K562 (cell line): ENCODE measurements at regions not wholly inside any gene's neighbourhood (a gene's known extent, or its start where the extent isn't known, plus 50 kb on each side); places are given as distances from the start of the nearest gene placed in this dataset.

Source experiments
- ATAC-seq: fragments of 200-7000 bp; cut with Tn5 transposase; 3 replicates; pipeline ENCODE4 v1.9.1; 2020; ENCODE audit warnings: moderate library complexity
- BruUV-seq: library from RNA; stranded (reverse); fragments of 400-500 nt; replicated peaks from 2 replicates; lab custom pipeline; 2021; lab: Mats Ljungman, UMichigan
- CTCF ChIA-PET: fragments of 300-600 bp; formaldehyde crosslinking; extraction: SDS; loops from one replicate; lab custom pipeline; 2021; ENCODE audit warnings: low intra/inter-chr PET ratio; lab: Yijun Ruan, JAX
- POLR2A ChIA-PET: fragments of 300-600, 350-650 bp; sonication (Branson Sonifier 250); formaldehyde crosslinking; extraction: SDS; loops from one replicate; lab custom pipeline; 2021; ENCODE audit warnings: antibody characterized with exemption, inconsistent platforms; lab: Yijun Ruan, JAX
- DNase-seq, 4 experiments: peaks; one replicate each; pipeline versions ENCODE4 v3.0.0 to v3.0.0-alpha.2; 2011 to 2018; ENCODE audit warnings: low spot score in 3 of 4, mixed read lengths in 3 of 4; ENCODE audit errors: extremely low read depth in 1 of 4
- FAIRE-seq: peaks from 2 replicates; lab custom pipeline; 2011; peaks lifted over from hg19 to GRCh38; lab: Jason Lieb, UNC
- H2AFZ ChIP-seq: 2 replicates; pipeline ENCODE4 v1.6.0; 2011; ENCODE audit warnings: low read depth, low read length, control low read depth, inconsistent platforms
- H3K27ac ChIP-seq: fragments of 200-600 bp; 3 replicates; pipeline ENCODE4 v1.8.0; 2011; ENCODE audit warnings: low read depth, mild to moderate bottlenecking, control low read depth, inconsistent platforms, low read length, moderate library complexity, mixed read lengths; ENCODE audit errors: extremely low read depth
- H3K27me3 ChIP-seq, 2 experiments: fragments of 300-600 bp in 1 of 2; 2 replicates in 1 of 2; 3 replicates in 1 of 2; pipeline versions ENCODE4 v1.6.0 to v1.8.0; 2011; ENCODE audit warnings: inconsistent platforms in 2 of 2, low read length in 2 of 2, mild to moderate bottlenecking in 1 of 2, mixed read lengths in 1 of 2, moderate library complexity in 1 of 2; ENCODE audit not compliant: control insufficient read depth in 2 of 2, insufficient read depth in 2 of 2
- H3K36me3 ChIP-seq: fragments of 300-600 bp; 3 replicates; pipeline ENCODE4 v1.8.0; 2011; ENCODE audit warnings: mild to moderate bottlenecking, low read length, inconsistent platforms; ENCODE audit not compliant: control insufficient read depth, insufficient read depth
- H3K4me1 ChIP-seq, 2 experiments: fragments of 200-600 bp in 1 of 2; replicated peaks in 1 of 2; 2 replicates in 1 of 2; 3 replicates in 1 of 2; pipeline versions ENCODE4 v1.5.1 to v1.8.0; 2011; ENCODE audit warnings: inconsistent platforms in 2 of 2, low read length in 2 of 2, mild to moderate bottlenecking in 1 of 2, mixed read lengths in 1 of 2, moderate library complexity in 1 of 2; ENCODE audit not compliant: control insufficient read depth in 2 of 2, insufficient read depth in 2 of 2
- H3K4me2 ChIP-seq: 2 replicates; pipeline ENCODE4 v1.6.1; 2011; ENCODE audit warnings: low read length, control low read depth, inconsistent platforms, mixed read lengths; ENCODE audit not compliant: insufficient read depth
- H3K4me3 ChIP-seq: fragments of 200-600 bp; sonication (generic), shearing (Covaris generic); 2 replicates; pipeline ENCODE4 v1.5.1; 2016; ENCODE audit warnings: control low read depth, inconsistent platforms
- H3K79me2 ChIP-seq: fragments of 200-600 bp; 3 replicates; pipeline ENCODE4 v1.8.0; 2011; ENCODE audit warnings: low read length, inconsistent platforms; ENCODE audit not compliant: control insufficient read depth, insufficient read depth
- H3K9ac ChIP-seq, 2 experiments: 2 replicates each; pipeline versions ENCODE4 v1.6.0 to v1.6.1; 2011; ENCODE audit warnings: low read depth in 2 of 2, low read length in 2 of 2, control low read depth in 1 of 2, inconsistent platforms in 1 of 2, mild to moderate bottlenecking in 1 of 2, mixed read lengths in 1 of 2; ENCODE audit not compliant: insufficient read depth in 1 of 2
- H3K9me1 ChIP-seq: one replicate; pipeline ENCODE4 v1.6.0; 2011; ENCODE audit warnings: inconsistent platforms, mild to moderate bottlenecking, low read length, moderate library complexity; ENCODE audit not compliant: control insufficient read depth, insufficient read depth
- H3K9me3 ChIP-seq: replicated peaks from 2 replicates; pipeline ENCODE4 v1.5.1; 2011; ENCODE audit warnings: low read depth, low read length, inconsistent platforms; ENCODE audit not compliant: control insufficient read depth, insufficient read depth
- H4K20me1 ChIP-seq: replicated peaks from 2 replicates; pipeline ENCODE4 v1.6.1; 2011; ENCODE audit warnings: low read length, inconsistent platforms, mixed read lengths; ENCODE audit not compliant: control insufficient read depth, insufficient read depth
- BRF2 ChIP-seq: IDR thresholded peaks from 3 replicates; pipeline ENCODE4 v1.6.1; 2011; ENCODE audit warnings: borderline replicate concordance, mild to moderate bottlenecking; ENCODE audit not compliant: insufficient read length, insufficient read depth
- C11orf30 ChIP-seq: fragments of 450-650 bp; IDR thresholded peaks from 2 replicates; pipeline ENCODE4 v1.6.1; 2016; ENCODE audit warnings: low read depth, mild to moderate bottlenecking
- CLOCK ChIP-seq: fragments of 250-450 bp; sonication (Bioruptor Pico); IDR thresholded peaks from 2 replicates; pipeline ENCODE4 v1.4.0; 2020; ENCODE audit warnings: mild to moderate bottlenecking, moderate library complexity, borderline replicate concordance
- KDM4B ChIP-seq, 2 experiments: fragments of 450-650 bp in 1 of 2; sonication (generic) in 1 of 2; IDR thresholded peaks; 2 replicates each; pipeline ENCODE4 v1.6.1; 2016 to 2017; ENCODE audit warnings: borderline replicate concordance in 2 of 2, antibody characterized with exemption in 1 of 2, low read depth in 1 of 2, mild to moderate bottlenecking in 1 of 2
- NRF1 ChIP-seq, 2 experiments: fragments of 450-650 bp; IDR thresholded peaks in 1 of 2; conservative IDR thresholded peaks in 1 of 2; 2 replicates each; pipeline ENCODE4 v1.6.1; 2014; ENCODE audit warnings: mild to moderate bottlenecking in 2 of 2
- ZBTB43 ChIP-seq: sonication (generic); formaldehyde crosslinking; IDR thresholded peaks from 2 replicates; pipeline ENCODE4 v1.8.0; 2023; ENCODE audit warnings: mild to moderate bottlenecking, missing genetic modification reagents
- ZNF778 ChIP-seq: fragments of 450-650 bp; formaldehyde crosslinking; IDR thresholded peaks from 2 replicates; pipeline ENCODE4 v1.4.0; 2020; ENCODE audit warnings: mild to moderate bottlenecking, moderate library complexity
- WGBS: fragments of 100-300 bp; shearing (Covaris generic); methylation state at CpG from one replicate; pipeline ENCODE4 v1.1.6; 2016; ENCODE audit warnings: low coverage, mixed read lengths; ENCODE audit not compliant: insufficient coverage; ENCODE audit errors: missing lambda C conversion rate; 5-methylcytosine and 5-hydroxymethylcytosine counted together
- in situ Hi-C: fragments of 300-500 bp; cut with MboI; formaldehyde crosslinking; loops from 4 replicates; pipeline ENCODE4 v1.15.0; 2018; ENCODE audit warnings: inconsistent platforms, mixed read lengths
- intact Hi-C: fragments of 100-400 bp; cut with micrococcal nuclease; formaldehyde crosslinking; loops from 2 replicates; pipeline ENCODE4 v1.14.2; 2022

DNA sequence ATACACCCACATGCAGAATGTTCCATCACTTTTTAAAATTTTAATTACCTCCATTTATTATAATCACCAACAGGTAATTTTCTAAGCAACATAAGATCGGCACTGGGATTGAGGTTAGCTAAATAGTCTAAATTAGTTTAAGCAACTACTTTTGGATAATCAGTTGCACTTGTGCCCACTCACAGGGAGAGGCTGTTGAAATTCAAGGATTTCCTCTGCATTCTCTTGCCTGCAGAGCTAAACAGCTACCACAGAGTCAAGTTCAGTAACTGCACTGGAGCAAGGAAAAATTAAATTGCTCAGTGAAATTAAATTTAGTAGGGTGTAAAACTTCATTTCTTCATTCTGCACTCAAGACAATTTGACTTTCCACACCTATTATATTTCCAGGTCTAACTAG lies 120.7 kb upstream of the CCDC28A start (continued):
- TF ChIP-seq CLOCK (no peak), KDM4B (IDR thresholded peaks at IDR 0.05; ENCODE audit: borderline replicate concordance in 2 of 2, low read depth in 1 of 2) (no peak)

GRCh38 chr6:138653435-138653834 lies 120.1 kb upstream of the CCDC28A start:
- Histone ChIP-seq H3K4me2 (no peak overlapping the region), H2AFZ (no peak overlapping the region), H4K20me1 (no peaks in the 10 kb centered on the region), H3K27ac (no peak overlapping the region), H3K9ac (no peak overlapping the region), H3K36me3 (no peaks in the 10 kb centered on the region), H3K9me1 (no peaks in the 10 kb centered on the region), H3K9me3 (no peaks in the 10 kb centered on the region), H3K4me1 (no peaks in the 10 kb centered on the region), H3K4me3 (no peak overlapping the region), H3K79me2 (no peaks in the 10 kb centered on the region), H3K27me3 (peaks cover 10 to 23% of the 10 kb centered on the region in 2 experiments; a peak in 4 of 5 replicates)
- WGBS, result 2% methylated on average over 6 of the region's 6 CpGs
- no peak for FAIRE-seq
- no peak for DNase-seq
- POLR2A ChIA-PET, result interaction anchor here (0.8 to 1.3 kb wide), 3 partner anchors 11 to 15 kb away, joined by 3 to 4 read pairs (median 3); no protein-coding TSS in a partner anchor
- in situ Hi-C loops, result no loop called here
- no peak for ATAC-seq
- BruUV-seq, result no TSS peak
- no peak for TF ChIP-seq BRF2
- TF ChIP-seq C11orf30, result no peak
- TF ChIP-seq NRF1 (conservative IDR thresholded peaks at IDR 0.05 in 1 of 2, IDR thresholded peaks at IDR 0.05 in 1 of 2), result no peak
- no peak for TF ChIP-seq ZBTB43 (CRISPR knock-in tag)
- no peak for TF ChIP-seq ZNF778 (CRISPR knock-in tag)
- TF ChIP-seq, all 486 proteins: peak for 0
- CTCF ChIA-PET, result no interaction called here
- intact Hi-C loops, result no loop called here
